GM12878 (cell line): ENCODE measurements at regions not wholly inside any gene's neighbourhood (a gene's known extent, or its start where the extent isn't known, plus 50 kb on each side); places are given as distances from the start of the nearest gene placed in this dataset. TPM values are rescaled to one million over a fixed set of nuclear protein-coding genes. Genes with fewer than 3 reads are reported as not detected.

Experiments used
- ATF7 ChIP-seq: fragments of 450-650 bp; IDR thresholded peaks from 2 replicates; pipeline ENCODE4 v1.6.1; 2016; ENCODE audit warnings: low read depth, mild to moderate bottlenecking
- EZH2 ChIP-seq: IDR thresholded peaks from 2 replicates; pipeline ENCODE4 v1.6.1; 2012; ENCODE audit warnings: low read depth, mild to moderate bottlenecking, control low read depth, inconsistent platforms, low read length, borderline replicate concordance; ENCODE audit not compliant: control insufficient read depth
- MTA3 ChIP-seq: IDR thresholded peaks from 2 replicates; pipeline ENCODE4 v1.6.1; 2012; ENCODE audit warnings: low read length, inconsistent platforms, borderline replicate concordance
- NKRF ChIP-seq: fragments of 450-650 bp; conservative IDR thresholded peaks from 2 replicates; pipeline ENCODE4 v1.6.1; 2017; ENCODE audit warnings: mild to moderate bottlenecking, moderate library complexity
- RAD21 ChIP-seq: IDR thresholded peaks from 2 replicates; pipeline ENCODE4 v1.6.1; 2011; ENCODE audit warnings: mild to moderate bottlenecking, low read depth, low read length, moderate library complexity; ENCODE audit not compliant: insufficient read depth
- RAD51 ChIP-seq: fragments of 450-650 bp; IDR thresholded peaks from 2 replicates; pipeline ENCODE4 v1.6.1; 2016; ENCODE audit warnings: moderate library complexity, mild to moderate bottlenecking, inconsistent platforms
- SREBF1 ChIP-seq: IDR thresholded peaks from 2 replicates; pipeline ENCODE4 v1.6.1; 2012; ENCODE audit warnings: mild to moderate bottlenecking, low read length
- TAF1 ChIP-seq: IDR thresholded peaks from 2 replicates; pipeline ENCODE4 v1.6.1; 2011; ENCODE audit warnings: mild to moderate bottlenecking, low read depth, low read length, borderline replicate concordance
- YBX1 ChIP-seq: fragments of 450-650 bp; IDR thresholded peaks from 2 replicates; pipeline ENCODE4 v1.6.1; 2016; ENCODE audit warnings: antibody characterized with exemption
- ZBTB4 ChIP-seq: fragments of 450-650 bp; formaldehyde crosslinking; IDR thresholded peaks from 2 replicates; pipeline ENCODE4 v1.4.0; 2022; ENCODE audit warnings: mild to moderate bottlenecking, moderate library complexity
- ZNF217 ChIP-seq: fragments of 450-650 bp; IDR thresholded peaks from 2 replicates; pipeline ENCODE4 v1.6.1; 2017; ENCODE audit warnings: antibody characterized with exemption, mild to moderate bottlenecking
- ZNF687 ChIP-seq: fragments of 450-650 bp; IDR thresholded peaks from 2 replicates; pipeline ENCODE4 v1.6.1; 2017; ENCODE audit warnings: mild to moderate bottlenecking, moderate library complexity
- small RNA-seq: library from RNA; depleted of rRNA; stranded (forward); fragments of <200 nt; gene quantifications from one replicate; pipeline ENCODE3, GENCODE V24; 2014

GRCh38 chr4:112994732-112995464 is 54.6 kb upstream of the ANK2 start (continued):
- TF ChIP-seq NKRF: no peak
- TF ChIP-seq SREBF1: no peak
- TF ChIP-seq YBX1: no peak
- TF ChIP-seq TAF1: no peak
- TF ChIP-seq MTA3: no peak
- no peak for TF ChIP-seq ZBTB4 (CRISPR knock-in tag)
- no peak for TF ChIP-seq EZH2
- no peak for TF ChIP-seq ZNF687
- TF ChIP-seq RAD51: no peak
- no peak for TF ChIP-seq ATF7
- no peak for TF ChIP-seq RAD21
- no peak for TF ChIP-seq ZNF217

Small RNAs in the stretch of these regions (small RNA-seq; reads per million reads assigned to genes)
- gene AC017007.1: not detected
- not detected for gene RF00019
